IMR-90 (cell line): ENCODE measurements at regions not wholly inside any gene's neighbourhood (a gene's known extent, or its start where the extent isn't known, plus 50 kb on each side); places are given as distances from the start of the nearest gene placed in this dataset.

ENCODE experiments used
- ATAC-seq: fragments of 200-7000 bp; cut with Tn5 transposase; 2 replicates; pipeline ENCODE4 v1.9.1; 2020; ENCODE audit warnings: low read depth, mild to moderate bottlenecking, moderate library complexity
- BruUV-seq: library from RNA; stranded (reverse); fragments of 400-500 nt; replicated peaks from 2 replicates; lab custom pipeline; 2021; lab: Mats Ljungman, UMichigan
- CTCF ChIA-PET: fragments of 300-600 bp; formaldehyde crosslinking; extraction: SDS; loops from one replicate; lab custom pipeline; 2021; ENCODE audit warnings: antibody characterized with exemption; lab: Yijun Ruan, JAX
- POLR2A ChIA-PET: fragments of 300-600 bp; sonication (Branson Sonifier 250); formaldehyde crosslinking; loops from one replicate; lab custom pipeline; 2022; ENCODE audit warnings: antibody characterized with exemption; ENCODE audit not compliant: unreplicated experiment; lab: Charles Lee
- DNase-seq: peaks from one replicate; pipeline ENCODE4 v3.0.0; 2013
- H2AFZ ChIP-seq: replicated peaks from 2 replicates; pipeline ENCODE3; 2013; ENCODE audit warnings: low read length, mild to moderate bottlenecking; ENCODE audit not compliant: poor library complexity
- H2AK5ac ChIP-seq: 2 replicates; pipeline ENCODE4 v1.6.1; 2013; ENCODE audit warnings: low read depth, low read length, inconsistent platforms
- H2AK9ac ChIP-seq: replicated peaks from 2 replicates; pipeline ENCODE3; 2013; ENCODE audit warnings: mild to moderate bottlenecking, low read depth, low read length, moderate library complexity; ENCODE audit not compliant: poor library complexity
- H2BK120ac ChIP-seq: 2 replicates; pipeline ENCODE4 v1.6.1; 2013; ENCODE audit warnings: low read depth, low read length, inconsistent platforms
- H2BK15ac ChIP-seq: 3 replicates; pipeline ENCODE4 v1.6.1; 2013; ENCODE audit warnings: low read depth, low read length, inconsistent platforms
- H2BK20ac ChIP-seq: 2 replicates; pipeline ENCODE4 v1.6.1; 2013; ENCODE audit warnings: low read depth, mild to moderate bottlenecking, inconsistent platforms, low read length, moderate library complexity
- H2BK5ac ChIP-seq: 2 replicates; pipeline ENCODE4 v1.6.1; 2013; ENCODE audit warnings: mild to moderate bottlenecking, low read depth, low read length, inconsistent platforms; ENCODE audit not compliant: poor library complexity, severe bottlenecking
- H3K14ac ChIP-seq: replicated peaks from 2 replicates; pipeline ENCODE4 v1.6.1; 2013; ENCODE audit warnings: low read depth, low read length, inconsistent platforms
- H3K18ac ChIP-seq: 2 replicates; pipeline ENCODE4 v1.6.1; 2013; ENCODE audit warnings: low read depth, low read length, control low read depth
- H3K23ac ChIP-seq: 2 replicates; pipeline ENCODE4 v1.6.1; 2013; ENCODE audit warnings: low read depth, low read length, inconsistent platforms
- H3K27ac ChIP-seq: 2 replicates; pipeline ENCODE4 v1.5.1; 2013; ENCODE audit warnings: mild to moderate bottlenecking, control low read depth, low read length; ENCODE audit not compliant: insufficient read depth
- H3K27me3 ChIP-seq: 2 replicates; pipeline ENCODE4 v1.6.1; 2013; ENCODE audit warnings: low read length; ENCODE audit not compliant: control insufficient read depth, insufficient read depth
- H3K36me3 ChIP-seq: 2 replicates; pipeline ENCODE4 v1.6.1; 2013; ENCODE audit warnings: low read length, mixed read lengths; ENCODE audit not compliant: control insufficient read depth, insufficient read depth
- H3K4ac ChIP-seq: 2 replicates; pipeline ENCODE4 v1.6.1; 2013; ENCODE audit warnings: low read depth, low read length, inconsistent platforms
- H3K4me1 ChIP-seq: 2 replicates; pipeline ENCODE4 v1.6.1; 2013; ENCODE audit warnings: low read length, mixed read lengths; ENCODE audit not compliant: control insufficient read depth, insufficient read depth
- H3K4me2 ChIP-seq: 2 replicates; pipeline ENCODE4 v1.6.1; 2013; ENCODE audit warnings: low read depth, mild to moderate bottlenecking, control low read depth, low read length, moderate library complexity
- H3K4me3 ChIP-seq: 2 replicates; pipeline ENCODE4 v1.5.1; 2013; ENCODE audit warnings: low read depth, mild to moderate bottlenecking, control low read depth, low read length, moderate library complexity; ENCODE audit not compliant: insufficient read depth
- H3K56ac ChIP-seq: 2 replicates; pipeline ENCODE4 v1.6.1; 2013; ENCODE audit warnings: low read length, inconsistent platforms; ENCODE audit not compliant: insufficient read depth; ENCODE audit errors: extremely low read depth
- H3K79me1 ChIP-seq, 2 experiments: 2 replicates each; pipeline ENCODE4 v1.6.1; 2013; ENCODE audit warnings: low read length in 2 of 2, inconsistent platforms in 1 of 2, low read depth in 1 of 2
- H3K9ac ChIP-seq: 2 replicates; pipeline ENCODE4 v1.6.1; 2013; ENCODE audit warnings: low read depth, low read length, control low read depth
- H3K9me1 ChIP-seq: 2 replicates; pipeline ENCODE4 v1.6.1; 2013; ENCODE audit warnings: low read length, inconsistent platforms; ENCODE audit not compliant: insufficient read depth
- H3K9me3 ChIP-seq: 2 replicates; pipeline ENCODE4 v1.6.1; 2013; ENCODE audit warnings: low read length; ENCODE audit not compliant: control insufficient read depth, insufficient read depth
- H4K20me1 ChIP-seq: 2 replicates; pipeline ENCODE4 v1.6.1; 2013; ENCODE audit warnings: low read length, inconsistent platforms; ENCODE audit not compliant: insufficient read depth
- H4K5ac ChIP-seq: 2 replicates; pipeline ENCODE4 v1.6.1; 2013; ENCODE audit warnings: mild to moderate bottlenecking, low read depth, low read length, control low read depth
- H4K8ac ChIP-seq, 2 experiments: 2 replicates each; pipeline ENCODE4 v1.6.1; 2013; ENCODE audit warnings: low read depth in 2 of 2, low read length in 2 of 2, control low read depth in 1 of 2, inconsistent platforms in 1 of 2
- H4K91ac ChIP-seq: 2 replicates; pipeline ENCODE4 v1.6.1; 2013; ENCODE audit warnings: low read depth, low read length, inconsistent platforms; ENCODE audit not compliant: insufficient read depth
- BHLHE40 ChIP-seq: fragments of 150-350 bp; IDR thresholded peaks from 2 replicates; pipeline ENCODE4 v1.6.1; 2016; ENCODE audit warnings: mild to moderate bottlenecking, low read depth, low read length
- CEBPB ChIP-seq: IDR thresholded peaks from 2 replicates; pipeline ENCODE4 v1.6.1; 2012; ENCODE audit warnings: low read depth, low read length, improper control_type of control experiment
- CTCF ChIP-seq: conservative IDR thresholded peaks from 2 replicates; pipeline ENCODE4 v1.5.1; 2012; ENCODE audit warnings: mild to moderate bottlenecking, low read depth, low read length, improper control_type of control experiment
- ELK1 ChIP-seq: fragments of 150-350 bp; IDR thresholded peaks from 2 replicates; pipeline ENCODE4 v1.6.1; 2016; ENCODE audit warnings: low read depth, mild to moderate bottlenecking, low read length, moderate library complexity, borderline replicate concordance
- FOS ChIP-seq: fragments of 150-350 bp; IDR thresholded peaks from 2 replicates; pipeline ENCODE4 v1.6.1; 2016; ENCODE audit warnings: low read depth, low read length
- MXI1 ChIP-seq: IDR thresholded peaks from 2 replicates; pipeline ENCODE4 v1.6.1; 2012; ENCODE audit warnings: low read depth, mild to moderate bottlenecking, low read length, moderate library complexity, borderline replicate concordance
- NFE2L2 ChIP-seq: fragments of 150-350 bp; IDR thresholded peaks from 2 replicates; pipeline ENCODE4 v1.6.1; 2016; ENCODE audit warnings: low read depth, mild to moderate bottlenecking, low read length
- POLR2A ChIP-seq: IDR thresholded peaks from 2 replicates; pipeline ENCODE4 v1.6.1; 2012; ENCODE audit warnings: mild to moderate bottlenecking, low read depth, low read length
- RAD21 ChIP-seq: IDR thresholded peaks from 2 replicates; pipeline ENCODE4 v1.6.1; 2012; ENCODE audit warnings: low read length, improper control_type of control experiment
- RCOR1 ChIP-seq: IDR thresholded peaks from 2 replicates; pipeline ENCODE4 v1.6.1; 2012; ENCODE audit warnings: mild to moderate bottlenecking, low read length, improper control_type of control experiment; ENCODE audit not compliant: insufficient replicate concordance
- RFX5 ChIP-seq: IDR thresholded peaks from 2 replicates; pipeline ENCODE4 v1.8.0; 2012; ENCODE audit warnings: low read depth, mild to moderate bottlenecking, low read length, moderate library complexity
- USF2 ChIP-seq: fragments of 150-350 bp; IDR thresholded peaks from 2 replicates; pipeline ENCODE4 v1.6.1; 2017; ENCODE audit warnings: mild to moderate bottlenecking, antibody characterized with exemption, low read length, low read depth
- dilution Hi-C: fragments of 300-500 bp; cut with HindIII; formaldehyde crosslinking; loops from one replicate; pipeline ENCODE4 v1.14.3; 2018; ENCODE audit warnings: low sequenced_read_pairs; ENCODE audit not compliant: unreplicated experiment
- in situ Hi-C: fragments of 300-500 bp; cut with MboI; formaldehyde crosslinking; loops from 3 replicates; pipeline ENCODE4 v1.14.3; 2019; ENCODE audit warnings: low sequenced_read_pairs, inconsistent platforms, mixed read lengths
- intact Hi-C: fragments of 100-400 bp; cut with micrococcal nuclease; formaldehyde crosslinking; loops from 2 replicates; pipeline ENCODE4 v1.10.0; 2022

GRCh38 chr1:186616511-186616910 lies 63.7 kb downstream of the PTGS2 start:
- DNase-seq (no peak), ATAC-seq (no peak)
- H2BK5ac ChIP-seq = no peak overlapping the region
- 0 out of 2 replicates have a peak, but pooled peaks cover 6% of the 10 kb centered on the region for H3K9me1 ChIP-seq
- H2AK9ac ChIP-seq = no peak overlapping the region
- H3K23ac ChIP-seq = no peak overlapping the region
- H3K4me1 ChIP-seq = no peaks in the 10 kb centered on the region
- H3K27me3 ChIP-seq = no peaks in the 10 kb centered on the region
- H3K9me3 ChIP-seq = no peaks in the 10 kb centered on the region
- H4K20me1 ChIP-seq = no peaks in the 10 kb centered on the region
- H4K91ac ChIP-seq = no peak overlapping the region
- H3K18ac ChIP-seq = no peak overlapping the region
- POLR2A ChIA-PET = no interaction called here
- no peak overlapping the region for H3K4me3 ChIP-seq
- H3K79me1 ChIP-seq = no peaks in the 10 kb centered on the region
- CTCF ChIA-PET = no interaction called here
- H3K4me2 ChIP-seq = no peak overlapping the region
- H2AK5ac ChIP-seq = no peak overlapping the region
- no peak overlapping the region for H3K56ac ChIP-seq
- H4K8ac ChIP-seq = no peak overlapping the region
- H3K27ac ChIP-seq = no peak overlapping the region
- no peak overlapping the region for H3K14ac ChIP-seq
- no peak overlapping the region for H2BK15ac ChIP-seq
- H2BK120ac ChIP-seq = no peak overlapping the region
- H3K4ac ChIP-seq = no peak overlapping the region
- no peaks in the 10 kb centered on the region for H3K36me3 ChIP-seq
- dilution Hi-C loops (loop anchor here (25.0 kb wide), 1 partner anchor 371 kb away; no protein-coding TSS in a partner anchor), in situ Hi-C loops (no loop called here), intact Hi-C loops (no loop called here)
- no peak overlapping the region for H2AFZ ChIP-seq
- H3K9ac ChIP-seq = no peak overlapping the region
- BruUV-seq = no TSS peak
- TF ChIP-seq NFE2L2 (no peak), MXI1 (no peak), ELK1 (no peak), BHLHE40 (no peak), FOS (no peak), RCOR1 (no peak), USF2 (no peak), CEBPB (no peak), RFX5 (no peak), RAD21 (no peak), POLR2A (no peak), CTCF (no peak)
- no peak overlapping the region for H2BK20ac ChIP-seq
- no peak overlapping the region for H4K5ac ChIP-seq
